Large intestine (tissue), 3 donors: ENCODE measurements at regions not wholly inside any gene's neighbourhood (a gene's known extent, or its start where the extent isn't known, plus 50 kb on each side); places are given as distances from the start of the nearest gene placed in this dataset.

Experiments
- DNase-seq, 2 donors: peaks; one replicate each; pipeline versions ENCODE4 v3.0.0 to v3.0.0-alpha.2; 2013
- H3K27ac ChIP-seq: one replicate; pipeline ENCODE4 v1.5.1; 2013; ENCODE audit warnings: low read length
- H3K27me3 ChIP-seq: 2 replicates; pipeline ENCODE4 v1.6.1; 2013; ENCODE audit warnings: low read length; ENCODE audit not compliant: control insufficient read depth, insufficient read depth
- H3K36me3 ChIP-seq: 2 replicates; pipeline ENCODE4 v1.6.1; 2013; ENCODE audit warnings: low read length; ENCODE audit not compliant: control insufficient read depth, insufficient read depth
- H3K4me1 ChIP-seq: one replicate; pipeline ENCODE4 v1.6.1; 2013; ENCODE audit warnings: low read length; ENCODE audit not compliant: control insufficient read depth, insufficient read depth
- H3K4me3 ChIP-seq: one replicate; pipeline ENCODE4 v1.5.1; 2013; ENCODE audit warnings: low read length
- H3K9me3 ChIP-seq: one replicate; pipeline ENCODE4 v1.6.1; 2013; ENCODE audit warnings: mild to moderate bottlenecking, low read depth, low read length, moderate library complexity; ENCODE audit not compliant: control insufficient read depth
- WGBS: methylation state at CpG from one replicate; pipeline ENCODE4 v1.1.5; 2013; ENCODE audit warnings: low lambda C conversion rate; ENCODE audit not compliant: insufficient coverage; 5-methylcytosine and 5-hydroxymethylcytosine counted together

DNA sequence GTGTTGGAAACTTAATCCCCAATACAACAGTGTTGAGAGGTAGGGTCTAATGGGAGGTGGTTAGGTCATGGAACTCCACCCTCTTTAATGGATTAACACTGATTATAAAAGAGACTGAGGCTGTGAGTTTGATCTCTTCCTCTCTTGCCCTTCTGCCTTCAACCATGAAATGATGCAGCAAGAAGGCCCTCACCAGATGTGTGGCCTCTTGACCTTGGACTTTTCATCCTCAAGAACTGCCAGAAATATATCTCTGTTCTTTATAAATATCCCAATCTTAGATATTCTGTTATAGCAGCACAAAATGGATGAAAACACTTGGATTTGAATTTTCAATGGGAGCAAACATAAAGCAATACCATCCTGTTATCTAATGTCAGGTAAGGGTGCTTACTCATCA is 67.6 kb downstream of the NMUR2 start:
- Histone ChIP-seq H3K4me1 (no peaks in the 10 kb centered on the region), H3K4me3 (no peak overlapping the region), H3K36me3 (no peaks in the 10 kb centered on the region), H3K9me3 (no peaks in the 10 kb centered on the region), H3K27ac (no peak overlapping the region), H3K27me3 (no peaks in the 10 kb centered on the region)
- DNase-seq: no peak

DNA sequence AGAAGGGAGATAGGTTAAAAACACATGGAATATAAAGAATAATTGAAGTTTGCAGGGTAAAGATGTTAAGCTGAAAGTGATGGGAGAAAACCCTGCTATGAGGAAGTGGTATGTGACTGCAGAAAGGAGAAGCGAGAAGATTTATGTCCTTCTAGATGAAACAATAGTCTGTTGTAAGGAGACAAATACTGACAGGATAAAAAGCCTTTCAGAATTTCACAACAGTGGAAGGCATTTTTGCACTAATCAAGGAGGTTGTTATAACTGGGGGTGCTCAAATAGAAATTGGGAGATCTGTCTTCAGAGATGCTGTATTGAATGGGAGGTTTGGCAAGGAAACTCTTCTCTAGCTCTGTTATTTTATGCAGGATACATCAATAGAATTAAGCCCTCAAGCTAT is 69.6 kb downstream of the NMUR2 start:
- DNase-seq: no peak
- Histone ChIP-seq H3K27me3 (no peaks in the 10 kb centered on the region), H3K27ac (no peak overlapping the region), H3K4me3 (no peak overlapping the region), H3K9me3 (no peaks in the 10 kb centered on the region), H3K36me3 (no peaks in the 10 kb centered on the region), H3K4me1 (no peaks in the 10 kb centered on the region)
- no CpG with 5 or more reads among the region's 1 CpG for WGBS

DNA sequence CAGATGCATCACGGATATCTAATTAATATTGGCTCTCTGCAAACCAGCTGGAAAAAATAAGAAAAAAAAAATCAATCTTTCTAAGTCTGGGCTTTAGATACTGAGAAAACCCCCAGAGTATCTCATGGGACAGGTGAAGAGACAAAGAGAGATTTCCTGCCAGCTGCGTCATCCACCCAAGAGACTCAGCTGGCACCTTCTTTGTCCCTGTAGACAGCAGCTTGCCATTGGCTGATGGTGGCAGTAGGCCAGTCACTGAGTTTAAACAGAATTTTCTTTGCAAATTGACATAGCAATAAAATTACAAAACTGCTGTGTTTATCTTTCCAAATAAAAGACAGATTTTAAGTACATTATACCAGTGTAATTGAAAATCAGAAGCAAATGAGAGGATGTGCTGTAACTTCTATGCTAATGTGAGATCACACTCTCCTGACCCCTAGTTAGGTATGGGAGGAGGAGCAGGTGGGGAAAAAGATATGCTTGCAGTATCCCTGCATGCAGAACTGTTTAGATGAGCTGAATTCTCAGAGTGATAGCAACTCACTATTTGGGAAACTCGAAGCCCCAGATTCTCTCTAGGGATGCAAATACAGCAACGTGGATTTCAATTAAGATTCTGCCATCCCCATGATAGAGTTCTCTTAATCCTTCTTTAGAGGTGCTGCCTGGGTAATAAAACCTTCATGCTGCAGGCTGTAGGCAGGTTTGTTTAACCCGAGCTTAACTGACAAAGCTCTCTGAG is 72.2 kb downstream of the NMUR2 start:
- Histone ChIP-seq H3K9me3 (no peaks in the 10 kb centered on the region), H3K4me1 (no peaks in the 10 kb centered on the region), H3K4me3 (no peak overlapping the region), H3K27me3 (no peaks in the 10 kb centered on the region), H3K27ac (no peak overlapping the region), H3K36me3 (no peaks in the 10 kb centered on the region)
- DNase-seq: no peak
- WGBS: 60% methylated on average over 2 of the region's 5 CpGs

DNA sequence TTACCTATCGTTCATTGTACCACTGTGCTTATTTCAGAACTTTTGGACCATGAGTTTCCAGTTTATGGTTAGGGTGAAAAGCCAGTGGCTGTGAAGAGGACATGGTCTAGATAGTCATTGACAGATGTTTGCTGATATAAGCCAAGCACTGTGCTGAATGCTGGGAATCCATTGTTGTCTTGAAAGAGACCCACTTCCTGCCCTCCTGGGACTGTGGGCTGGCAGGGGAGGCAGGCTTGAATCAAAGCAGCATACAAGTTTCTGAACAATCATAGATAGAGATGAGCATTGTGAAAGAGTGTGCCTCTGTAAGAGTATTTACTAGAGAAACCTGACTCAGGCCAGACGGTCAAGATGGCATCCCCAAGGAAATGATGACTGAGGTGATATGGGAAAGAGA is 73.4 kb downstream of the NMUR2 start:
- Histone ChIP-seq H3K36me3 (no peaks in the 10 kb centered on the region), H3K4me3 (no peak overlapping the region), H3K4me1 (no peaks in the 10 kb centered on the region), H3K27ac (no peak overlapping the region), H3K27me3 (no peaks in the 10 kb centered on the region), H3K9me3 (no peaks in the 10 kb centered on the region)
- 57% methylated on average over 1 of the region's 2 CpGs for WGBS
- no peak for DNase-seq

GRCh38 chr5:152331006-152331405 is 74.1 kb downstream of the NMUR2 start:
- H3K9me3 ChIP-seq: no peaks in the 10 kb centered on the region
- no peak for DNase-seq
- H3K4me3 ChIP-seq: no peak overlapping the region
- H3K36me3 ChIP-seq: no peaks in the 10 kb centered on the region
- WGBS: no CpG with 5 or more reads among the region's 2 CpGs
- H3K4me1 ChIP-seq: no peaks in the 10 kb centered on the region
- no peak overlapping the region for H3K27ac ChIP-seq
- no peaks in the 10 kb centered on the region for H3K27me3 ChIP-seq

DNA sequence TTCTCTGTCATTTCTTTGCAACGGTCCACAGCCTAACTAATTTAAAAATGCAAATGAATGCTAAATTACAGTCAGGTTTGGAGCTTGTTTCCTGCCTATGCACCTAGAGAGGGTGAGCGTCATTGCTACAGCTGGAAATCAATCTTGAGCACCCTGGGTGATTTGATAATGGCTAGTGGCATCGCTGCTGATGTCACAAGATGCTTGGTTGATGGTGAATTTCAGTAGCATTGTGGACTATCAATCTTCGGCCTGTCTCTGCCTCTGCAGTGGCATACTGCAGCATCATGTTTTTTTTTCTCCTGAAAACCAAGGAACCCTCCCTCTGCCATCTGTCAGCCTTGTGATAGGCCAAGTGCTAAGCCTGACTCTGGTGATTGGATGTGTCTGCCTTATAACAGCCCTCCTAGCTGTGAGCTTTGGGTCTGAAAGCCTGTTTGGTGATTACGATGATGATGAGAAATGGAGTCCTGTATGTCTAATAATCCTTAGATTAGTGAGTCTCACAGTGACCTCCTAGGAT is 75.3 kb downstream of the NMUR2 start:
- Histone ChIP-seq H3K9me3 (no peaks in the 10 kb centered on the region), H3K27ac (no peak overlapping the region), H3K4me3 (no peak overlapping the region), H3K36me3 (no peaks in the 10 kb centered on the region), H3K27me3 (no peaks in the 10 kb centered on the region), H3K4me1 (no peaks in the 10 kb centered on the region)
- DNase-seq: no peak
- 100% methylated on average over 1 of the region's 5 CpGs for WGBS

DNA sequence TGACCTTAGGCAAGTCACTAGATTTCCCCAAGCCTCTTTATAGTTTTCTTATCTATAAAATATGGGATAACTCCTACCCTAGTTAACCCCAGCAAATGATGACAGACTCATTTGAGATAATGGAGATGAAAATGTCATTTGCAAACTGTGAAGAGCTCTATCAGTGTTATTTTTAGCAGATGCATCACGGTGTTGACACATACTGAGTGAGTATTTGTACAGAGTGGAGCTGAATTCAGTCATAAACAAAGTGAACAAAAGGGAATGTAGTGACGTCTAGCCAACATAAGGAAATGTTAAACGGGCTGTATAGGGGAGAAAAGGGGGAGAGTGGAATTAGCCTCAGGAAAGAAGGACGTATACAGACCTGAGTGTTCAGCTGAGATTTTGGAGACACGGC is 75.9 kb downstream of the NMUR2 start:
- no peaks in the 10 kb centered on the region for H3K9me3 ChIP-seq
- H3K36me3 ChIP-seq: no peaks in the 10 kb centered on the region
- DNase-seq: no peak
- no peak overlapping the region for H3K4me3 ChIP-seq
- 17% methylated on average over 2 of the region's 5 CpGs for WGBS
- H3K27ac ChIP-seq: no peak overlapping the region
- H3K27me3 ChIP-seq: no peaks in the 10 kb centered on the region
- no peaks in the 10 kb centered on the region for H3K4me1 ChIP-seq

DNA sequence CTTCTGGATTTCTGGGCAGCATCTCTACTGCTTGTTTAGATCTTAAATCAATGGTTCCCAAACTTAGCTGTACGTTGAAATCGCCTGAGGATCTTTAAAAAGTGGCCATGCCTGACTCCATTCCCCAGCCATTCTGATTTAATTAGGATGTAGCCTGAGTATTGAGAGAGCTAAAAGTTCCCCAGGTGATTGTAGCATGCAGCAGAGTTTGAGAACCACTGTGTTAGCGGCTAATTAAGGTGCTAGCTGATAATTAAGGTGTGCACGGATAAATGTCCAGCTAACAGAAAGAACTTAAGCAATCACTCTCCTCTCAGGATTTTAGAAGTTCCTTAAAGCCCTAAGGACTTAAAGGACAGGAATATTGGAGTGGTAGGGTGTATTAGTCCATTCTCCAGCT is 89.1 kb downstream of the NMUR2 start:
- Histone ChIP-seq H3K9me3 (no peaks in the 10 kb centered on the region), H3K27me3 (peaks cover 2% of the 10 kb centered on the region), H3K4me1 (no peaks in the 10 kb centered on the region), H3K36me3 (no peaks in the 10 kb centered on the region), H3K4me3 (no peak overlapping the region), H3K27ac (no peak overlapping the region)
- no CpG with 5 or more reads among the region's 4 CpGs for WGBS
- no peak for DNase-seq

DNA sequence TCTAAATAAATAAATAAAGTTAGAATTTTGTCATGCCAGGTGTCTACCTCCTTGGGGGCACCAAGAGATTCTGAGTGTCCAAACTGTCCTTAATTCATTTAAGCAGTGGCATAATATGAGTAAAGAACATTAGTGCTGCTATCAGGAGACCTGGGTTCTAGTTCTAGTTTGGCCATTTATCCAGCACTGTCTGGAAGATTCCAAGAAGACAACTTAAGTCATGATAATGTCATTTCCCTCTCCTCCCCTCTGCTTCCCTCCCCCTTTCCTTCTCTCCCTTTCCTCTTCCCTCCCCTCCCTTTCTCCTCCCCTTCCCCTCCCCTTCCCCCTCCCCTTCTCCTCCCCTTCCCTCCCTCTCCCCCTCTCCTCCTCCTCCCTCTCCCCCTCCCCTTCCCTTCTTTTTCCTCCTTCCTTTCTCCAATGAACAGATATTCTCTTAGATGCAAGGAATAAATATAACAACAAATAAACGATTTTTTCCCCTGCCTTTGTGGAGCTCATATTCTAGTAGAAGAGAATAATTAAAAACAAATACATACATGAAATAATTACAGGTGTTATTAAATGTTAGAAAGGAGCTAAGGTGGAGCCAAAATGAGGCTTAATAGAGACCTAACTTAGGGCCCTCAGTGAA is 90.8 kb downstream of the NMUR2 start:
- no peak for DNase-seq
- no peak overlapping the region for H3K27ac ChIP-seq
- no peaks in the 10 kb centered on the region for H3K9me3 ChIP-seq
- WGBS: 63% methylated on average over 1 of the region's 1 CpG
- no peaks in the 10 kb centered on the region for H3K36me3 ChIP-seq
- H3K4me1 ChIP-seq: no peaks in the 10 kb centered on the region
- no peak overlapping the region for H3K4me3 ChIP-seq
- peaks cover 2% of the 10 kb centered on the region for H3K27me3 ChIP-seq

DNA sequence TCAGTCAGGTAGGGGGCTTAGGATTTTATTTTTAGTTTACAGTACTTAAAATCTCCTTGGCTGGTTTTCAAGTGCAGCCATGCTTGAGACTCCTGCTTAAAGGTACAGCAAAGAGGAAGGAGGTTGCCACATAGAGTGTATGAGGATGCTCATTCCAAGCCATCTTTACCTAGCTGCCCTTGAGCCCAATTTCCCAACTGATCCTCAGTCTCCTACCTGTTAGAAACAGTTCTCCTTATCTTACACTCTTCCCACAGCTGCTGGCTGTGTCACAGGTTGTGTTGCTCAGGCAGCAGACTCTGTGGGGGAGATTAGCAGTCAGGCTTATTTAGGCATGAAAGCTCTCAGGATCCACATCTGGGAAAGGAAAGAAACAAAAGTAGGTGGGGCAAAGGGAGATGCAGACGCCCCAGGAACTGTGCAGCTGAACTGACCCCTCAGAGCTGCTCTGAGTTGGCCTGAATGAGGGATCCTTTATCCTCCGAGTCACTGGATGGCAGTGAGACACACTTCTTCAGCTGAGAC is 95.1 kb downstream of the NMUR2 start:
- no peaks in the 10 kb centered on the region for H3K4me1 ChIP-seq
- H3K27ac ChIP-seq: no peak overlapping the region
- no peaks in the 10 kb centered on the region for H3K9me3 ChIP-seq
- no CpG with 5 or more reads among the region's 2 CpGs for WGBS
- peaks cover 2% of the 10 kb centered on the region for H3K27me3 ChIP-seq
- no peak overlapping the region for H3K4me3 ChIP-seq
- no peaks in the 10 kb centered on the region for H3K36me3 ChIP-seq
- no peak for DNase-seq

DNA sequence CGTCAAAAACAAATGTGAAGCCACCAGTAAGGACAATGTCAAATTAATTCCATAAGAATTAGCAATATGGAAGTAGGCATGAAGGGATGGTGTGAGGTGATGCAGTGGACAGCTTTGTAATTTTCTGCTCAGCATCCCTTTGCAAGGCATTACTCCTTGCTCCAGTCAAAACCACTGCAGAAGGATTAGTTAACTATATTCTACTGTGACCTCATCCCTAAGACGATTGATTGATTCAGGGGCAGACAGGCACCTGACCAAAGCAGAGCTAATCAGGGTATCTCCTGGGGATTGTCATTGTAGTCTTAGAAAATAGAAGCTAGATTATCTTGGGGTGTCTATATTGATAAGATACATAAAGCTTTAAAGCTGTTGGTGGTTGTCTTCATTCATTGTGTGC is 98.7 kb downstream of the NMUR2 start:
- 83% methylated on average over 1 of the region's 2 CpGs for WGBS
- H3K4me3 ChIP-seq: no peak overlapping the region
- H3K4me1 ChIP-seq: no peaks in the 10 kb centered on the region
- DNase-seq: no peak
- H3K27ac ChIP-seq: no peak overlapping the region
- no peaks in the 10 kb centered on the region for H3K36me3 ChIP-seq
- no peaks in the 10 kb centered on the region for H3K27me3 ChIP-seq
- no peaks in the 10 kb centered on the region for H3K9me3 ChIP-seq
